GM21447 (cell line): ENCODE measurements at regions not wholly inside any gene's neighbourhood (a gene's known extent, or its start where the extent isn't known, plus 50 kb on each side); places are given as distances from the start of the nearest gene placed in this dataset.
A peak's percentile ranks its signal among the peaks of the same experiment; 100 is the strongest.

ENCODE experiments used
- ATAC-seq: cut with Tn5 transposase; IDR thresholded peaks from one replicate; pipeline ENCODE4 v1.9.1; 2021; ENCODE audit not compliant: unreplicated experiment

DNA sequence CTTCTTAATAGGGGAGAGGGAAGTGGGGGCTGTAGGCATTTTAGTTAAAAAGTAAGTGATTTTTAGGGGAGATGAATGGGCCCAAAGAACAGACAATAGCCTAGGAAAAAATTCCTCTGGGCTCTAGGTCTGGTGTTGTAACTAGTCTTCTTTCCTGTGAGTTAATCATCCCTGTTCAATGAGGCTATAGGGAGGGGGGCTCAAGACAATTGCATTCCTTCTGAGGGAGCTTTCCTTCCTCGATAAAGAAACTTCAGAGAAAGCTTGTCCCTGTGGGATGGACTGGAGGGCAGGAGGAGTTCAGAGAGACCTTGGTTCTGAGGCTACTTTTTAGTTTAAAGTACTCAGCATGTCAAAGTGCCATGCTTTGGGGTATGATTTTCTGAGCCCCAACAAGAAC is 127.2 kb downstream of the BBS10 start:
- no peak for ATAC-seq

GRCh38 chr12:76219806-76220205 is 128.4 kb downstream of the BBS10 start:
- no peak for ATAC-seq

GRCh38 chr12:76216585-76217472 is 131.4 kb downstream of the BBS10 start:
- no peak for ATAC-seq

- ATAC-seq, result no peak
These were observed 123.6 kb upstream of the NAP1L1 start for GRCh38 chr12:76208129-76208528.

- ATAC-seq, result no peak
These were observed 122.2 kb upstream of the NAP1L1 start for GRCh38 chr12:76206677-76207072.

DNA sequence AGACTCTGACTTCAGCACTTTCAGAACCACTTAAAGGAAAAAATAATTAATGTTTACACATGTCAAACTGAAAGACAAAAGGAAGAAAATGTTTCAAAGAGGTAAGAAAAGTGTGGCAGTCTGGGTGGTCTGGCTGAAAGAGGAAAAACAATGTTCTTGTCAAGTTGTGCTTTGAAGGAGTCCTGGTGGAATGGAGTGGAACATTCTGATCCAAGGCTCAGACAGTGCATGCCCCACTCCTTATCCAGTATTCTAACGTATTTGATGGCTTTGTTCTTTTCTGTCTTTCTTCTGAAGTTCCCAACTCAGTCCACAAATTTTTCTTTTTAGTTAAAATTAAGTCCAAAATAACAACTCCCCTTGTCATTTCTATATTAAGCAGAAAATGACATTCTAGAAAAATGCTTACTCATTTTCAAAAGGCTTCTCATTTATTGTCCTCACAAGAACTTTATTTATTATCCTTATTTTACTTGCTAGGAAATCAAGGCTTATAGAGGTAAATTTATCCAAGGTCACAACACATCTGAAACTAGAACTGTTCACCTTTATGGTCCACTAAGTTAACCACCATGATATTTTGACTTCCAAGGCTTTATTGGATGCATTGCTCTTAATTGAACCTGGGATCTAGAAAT is 121.7 kb upstream of the NAP1L1 start:
- ATAC-seq, result no peak

DNA sequence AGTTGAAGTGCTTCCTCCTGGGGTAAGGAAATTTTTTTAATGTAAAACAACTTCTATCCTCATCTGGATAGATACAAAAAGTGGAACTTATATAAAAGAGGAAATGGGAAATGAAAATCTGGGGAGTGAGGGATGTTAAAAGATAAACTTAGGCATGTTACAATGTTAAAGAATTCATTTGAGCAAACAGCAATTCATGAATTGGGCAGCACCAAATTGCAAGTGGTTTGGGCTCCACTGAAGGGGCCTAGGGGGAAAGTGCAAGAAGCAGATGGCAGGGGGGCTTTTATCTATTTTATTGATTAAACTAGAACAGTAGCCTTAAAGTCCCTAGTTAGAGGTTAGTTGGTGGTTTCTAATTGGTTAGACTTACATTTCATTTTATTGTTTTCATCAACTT is 118.1 kb upstream of the NAP1L1 start:
- ATAC-seq, result no peak

- ATAC-seq, result no peak
These were observed 117.3 kb upstream of the NAP1L1 start for GRCh38 chr12:76201758-76202157.

GRCh38 chr12:76201316-76201715 is 116.8 kb upstream of the NAP1L1 start:
- ATAC-seq, result no peak

GRCh38 chr12:76199808-76200207 is 115.3 kb upstream of the NAP1L1 start:
- no peak for ATAC-seq

GRCh38 chr12:76198839-76199238 is 114.4 kb upstream of the NAP1L1 start:
- ATAC-seq, result no peak

DNA sequence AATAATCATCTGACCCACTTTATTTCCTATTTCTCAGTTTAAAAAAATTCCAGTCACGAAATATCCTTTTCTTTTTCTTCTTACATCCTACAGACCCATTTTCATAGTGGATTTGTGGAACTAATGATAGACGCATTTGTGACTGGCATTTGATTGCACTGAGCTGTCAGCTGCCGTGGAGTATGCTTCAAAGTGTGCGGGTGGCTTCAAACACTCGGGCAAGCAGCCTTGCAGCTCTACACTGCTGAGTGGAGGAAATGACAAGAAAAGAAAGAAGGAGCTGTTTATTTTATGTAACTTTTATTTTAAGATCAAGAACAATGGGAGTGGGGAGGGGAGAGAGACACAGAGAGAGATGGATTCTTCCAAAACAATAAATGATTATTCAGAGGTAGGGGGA is 112.8 kb upstream of the NAP1L1 start:
- no peak for ATAC-seq

DNA sequence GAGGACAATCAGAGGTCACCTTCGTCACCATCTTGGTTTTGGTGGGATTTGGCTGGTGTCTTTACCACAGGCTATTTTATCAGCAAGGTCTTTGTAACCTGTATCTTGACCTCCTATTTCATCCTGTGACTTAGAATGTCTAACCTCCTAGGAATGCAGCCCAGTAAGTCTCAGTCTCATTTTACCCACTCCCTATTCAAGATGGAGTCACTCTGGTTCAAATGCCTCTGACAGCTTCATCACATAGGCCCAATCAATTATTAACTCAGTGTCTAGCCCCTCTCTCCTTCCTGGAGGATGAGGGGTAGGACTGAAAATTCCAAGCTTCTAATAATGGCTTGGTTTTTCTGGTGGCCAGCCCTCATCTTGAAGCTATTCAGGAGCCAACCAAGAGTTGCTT is 111.4 kb upstream of the NAP1L1 start:
- no peak for ATAC-seq

GRCh38 chr12:76194724-76195123 is 110.2 kb upstream of the NAP1L1 start:
- ATAC-seq, result no peak

DNA sequence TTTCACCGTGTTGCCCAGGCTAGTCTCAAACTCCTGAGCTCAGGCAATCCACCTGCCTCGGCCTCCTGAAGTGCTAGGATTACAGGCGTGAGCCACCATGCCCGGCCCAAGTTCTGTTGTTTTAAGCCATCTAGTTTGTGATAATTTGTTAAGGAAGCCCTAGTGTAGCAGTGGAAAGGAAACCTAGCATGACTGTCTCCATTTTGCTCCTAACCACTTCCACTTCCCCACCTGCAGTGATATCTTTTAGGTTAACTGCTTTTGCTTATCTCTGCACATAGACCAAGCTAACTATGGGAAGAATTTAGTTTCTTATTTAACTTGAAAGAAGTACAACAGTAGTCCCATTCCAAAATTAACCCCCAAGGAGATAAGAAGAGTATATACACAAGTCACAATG is 109.5 kb upstream of the NAP1L1 start:
- ATAC-seq, result no peak

- no peak for ATAC-seq
These were observed 107.9 kb upstream of the NAP1L1 start for GRCh38 chr12:76192416-76192815.

DNA sequence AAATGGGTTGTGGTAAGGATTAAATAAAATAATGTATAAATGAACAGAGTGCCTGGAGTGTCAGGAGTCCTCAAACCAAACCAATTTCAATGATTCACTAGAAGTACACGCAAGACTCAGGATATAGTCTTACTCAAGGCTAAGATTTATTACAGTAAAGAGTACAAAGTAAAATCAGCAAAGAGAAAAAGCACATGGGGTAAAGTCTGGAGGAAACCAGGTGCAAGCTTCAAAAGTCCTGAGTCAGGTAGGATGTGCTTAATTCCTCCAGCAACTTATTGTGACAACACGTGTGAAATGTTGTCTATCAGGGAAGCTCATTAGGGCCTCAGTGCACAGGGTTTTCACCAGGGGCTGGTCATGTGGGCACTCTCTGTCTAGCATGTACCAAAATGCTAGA is 105.8 kb upstream of the NAP1L1 start:
- ATAC-seq, result no peak

DNA sequence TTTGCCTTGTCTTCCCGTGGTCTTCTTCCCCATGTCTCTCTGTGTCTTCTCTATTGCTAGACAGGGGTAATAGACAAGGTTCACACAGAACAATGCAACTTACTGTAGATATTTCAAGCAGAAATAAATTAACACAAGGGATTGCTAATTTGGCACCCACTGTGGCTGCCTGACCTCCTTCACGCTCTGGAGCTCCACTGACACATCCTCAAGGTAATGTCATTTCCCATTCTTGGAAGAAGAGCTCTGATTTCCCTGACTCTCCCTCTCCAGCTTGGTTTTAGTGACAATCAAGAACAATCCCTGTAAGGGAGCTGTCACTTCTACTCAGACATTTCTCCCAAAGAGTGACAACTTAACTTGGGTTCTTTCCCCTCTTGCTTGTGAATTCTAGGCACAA is 105.4 kb upstream of the NAP1L1 start:
- ATAC-seq, result no peak

DNA sequence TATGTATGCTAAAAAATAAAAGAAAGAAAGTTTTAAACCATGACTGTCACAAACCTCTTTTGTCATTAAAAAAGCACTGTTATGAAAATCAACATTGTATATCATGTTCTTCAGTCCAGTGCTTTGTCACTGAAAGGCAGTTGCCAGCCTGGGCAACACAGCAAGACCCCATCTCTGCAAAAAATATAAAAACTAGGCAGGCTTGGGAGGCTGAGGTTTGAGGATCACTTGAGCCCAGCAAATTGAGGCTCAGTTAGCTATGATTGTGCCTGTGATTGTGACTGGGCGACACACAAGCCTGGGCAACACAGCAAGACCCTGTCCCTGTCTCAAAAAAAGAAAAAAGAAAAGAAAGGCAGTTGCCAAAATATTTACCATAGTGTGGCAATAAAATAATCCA is 102.7 kb upstream of the NAP1L1 start:
- no peak for ATAC-seq

- no peak for ATAC-seq
These were observed 101.8 kb upstream of the NAP1L1 start for GRCh38 chr12:76186131-76186906.

DNA sequence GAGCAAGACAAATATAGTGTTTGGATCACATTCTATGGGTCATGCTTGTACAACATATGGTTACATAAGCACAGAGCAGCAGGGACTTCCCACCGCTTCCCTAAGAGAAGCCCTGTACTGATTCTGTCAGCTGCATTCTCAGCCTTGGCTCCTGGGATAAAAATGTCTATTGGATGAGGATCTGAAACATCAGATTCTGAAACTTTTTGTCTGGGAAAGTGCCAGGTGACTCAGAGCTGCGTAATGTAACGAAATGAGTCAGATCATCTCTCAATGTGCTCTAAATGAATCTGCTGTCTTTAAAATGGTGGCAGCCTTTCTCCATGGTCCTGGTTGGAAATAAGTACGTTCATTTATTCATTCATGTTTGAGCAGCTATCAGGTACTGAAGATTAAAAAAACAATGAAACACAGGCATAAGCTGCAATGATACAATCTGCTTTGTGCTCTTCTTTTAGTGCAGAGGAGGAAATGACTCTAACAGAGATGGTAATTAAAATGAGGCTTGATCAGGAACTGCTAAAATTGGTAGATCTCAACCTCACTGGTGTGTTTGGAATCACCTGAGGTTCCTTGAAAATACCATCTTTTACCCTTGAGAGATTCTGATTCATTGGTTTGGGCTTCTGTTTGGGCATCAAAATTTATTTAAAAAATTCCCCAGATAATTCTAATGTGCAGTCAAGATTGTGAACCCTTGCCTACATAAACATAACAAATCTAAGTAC is 99.1 kb upstream of the NAP1L1 start:
- peak; percentile 90 for ATAC-seq
